ENCODE measurements at regions not wholly inside any gene's neighbourhood (a gene's known extent, or its start where the extent isn't known, plus 50 kb on each side); places are given as distances from the start of the nearest gene placed in this dataset.

DNA sequence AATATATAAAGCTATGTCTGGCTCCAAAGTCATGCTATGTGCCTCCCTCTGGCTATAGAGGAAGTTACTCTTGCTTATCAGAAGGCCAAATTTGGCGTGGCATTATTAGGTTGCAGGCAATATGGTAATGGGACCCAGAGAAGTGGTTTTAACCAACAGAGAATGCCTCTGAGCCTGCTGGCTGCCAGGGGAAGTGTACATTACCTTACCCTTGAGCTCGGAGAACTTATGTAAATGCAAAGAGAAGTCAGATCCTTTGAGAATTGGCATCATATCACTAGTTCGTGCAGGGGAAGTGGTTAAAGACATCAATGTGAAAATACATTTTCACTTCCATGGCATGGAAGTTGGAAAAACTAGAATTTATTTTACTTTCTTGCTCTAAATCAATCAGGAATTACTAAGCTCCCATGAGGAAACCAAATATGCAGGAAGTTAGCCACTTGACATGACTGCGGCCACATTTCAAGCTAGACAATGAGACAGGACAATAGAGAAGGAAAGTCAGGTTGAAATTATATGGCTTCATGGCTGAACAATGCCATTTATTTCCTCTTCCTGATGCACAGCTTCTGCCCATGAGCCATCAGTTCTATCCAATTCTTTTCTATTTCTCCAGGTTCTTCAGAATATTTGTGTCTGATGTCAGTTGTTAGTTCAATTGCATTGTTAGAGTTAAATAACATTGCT, 134.0 kb upstream of the PHACTR1 start:
- Mint-ChIP-seq H3K4me3 (no peak overlapping the region), H3K27ac (no peak overlapping the region), H3K4me1 (no peaks in the 10 kb centered on the region), H3K9me3 (peaks cover 0 to 1% (median 0%) of the 10 kb centered on the region in 7 donors), H3K36me3 (no peaks in the 10 kb centered on the region), H3K27me3 (peaks cover 10% of the 10 kb centered on the region)
- H3K27me3 ChIP-seq (ENCODE audit: control insufficient read depth, insufficient read depth, low read length) = no peaks in the 10 kb centered on the region
- no peaks in the 10 kb centered on the region for H3K4me1 ChIP-seq (ENCODE audit: control insufficient read depth, insufficient read depth, low read length, poor library complexity, severe bottlenecking)
- no peak overlapping the region for H3K27ac ChIP-seq (ENCODE audit: insufficient read depth, low read length, poor library complexity, severe bottlenecking)
- H3K36me3 ChIP-seq (ENCODE audit: control insufficient read depth, insufficient read depth, low read length) = no peaks in the 10 kb centered on the region
- ATAC-seq (ENCODE audit: low read depth in 2 of 2) (no peak), DNase-seq (no peak)
- H3K4me3 ChIP-seq (ENCODE audit: low read depth, low read length) = no peak overlapping the region
- no peaks in the 10 kb centered on the region for H3K9me3 ChIP-seq (ENCODE audit: control insufficient read depth in 2 of 2, low read length in 2 of 2)

DNA sequence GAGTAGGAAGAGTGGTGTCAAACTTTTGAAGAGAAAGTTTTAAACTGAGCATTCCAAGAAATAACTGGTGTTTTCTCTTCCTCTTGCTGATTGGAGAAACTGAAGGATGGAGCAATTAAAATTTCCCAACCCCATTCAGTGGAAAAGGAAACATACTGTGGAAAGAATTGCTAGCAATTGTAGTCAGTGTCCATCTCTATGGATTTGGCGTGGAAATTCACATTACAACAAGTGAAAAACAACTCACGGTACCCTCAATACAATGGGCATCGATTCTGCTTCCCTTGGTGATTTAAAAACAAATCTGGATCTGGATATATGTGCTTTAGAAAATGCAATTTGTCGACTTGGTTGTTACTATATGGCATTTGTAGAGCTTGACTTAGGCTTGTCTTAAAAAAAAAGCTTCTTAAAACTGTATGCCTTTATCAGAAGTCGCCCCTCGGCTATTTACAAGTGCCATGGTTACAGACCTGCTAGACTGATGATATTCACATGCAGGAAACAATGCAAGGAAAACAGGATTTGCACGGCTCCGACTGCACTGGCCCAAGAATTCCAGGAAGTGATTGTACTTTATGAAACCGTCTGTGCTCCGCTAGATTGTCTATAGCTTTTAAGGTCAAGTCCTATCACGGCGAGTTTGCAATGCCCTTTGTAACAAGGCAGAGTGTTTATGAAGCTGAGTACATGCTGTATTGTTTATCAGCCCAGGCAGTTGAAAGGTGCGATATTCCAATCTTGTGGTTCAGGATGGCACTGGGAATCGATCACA, 131.7 kb upstream of the PHACTR1 start:
- H3K4me3 ChIP-seq (ENCODE audit: low read depth, low read length) = no peak overlapping the region
- no peaks in the 10 kb centered on the region for H3K9me3 ChIP-seq (ENCODE audit: control insufficient read depth in 2 of 2, low read length in 2 of 2)
- H3K27ac ChIP-seq (ENCODE audit: insufficient read depth, low read length, poor library complexity, severe bottlenecking) = no peak overlapping the region
- H3K4me1 ChIP-seq (ENCODE audit: control insufficient read depth, insufficient read depth, low read length, poor library complexity, severe bottlenecking) = no peaks in the 10 kb centered on the region
- H3K27me3 ChIP-seq (ENCODE audit: control insufficient read depth, insufficient read depth, low read length) = no peaks in the 10 kb centered on the region
- Mint-ChIP-seq H3K4me3 (no peak overlapping the region), H3K36me3 (no peaks in the 10 kb centered on the region), H3K27ac (no peak overlapping the region), H3K27me3 (peaks cover 10% of the 10 kb centered on the region), H3K4me1 (no peaks in the 10 kb centered on the region), H3K9me3 (peaks cover 0 to 1% (median 0%) of the 10 kb centered on the region in 7 donors)
- no peaks in the 10 kb centered on the region for H3K36me3 ChIP-seq (ENCODE audit: control insufficient read depth, insufficient read depth, low read length)
- no peak for ATAC-seq (ENCODE audit: low read depth in 2 of 2)
- DNase-seq = no peak

DNA sequence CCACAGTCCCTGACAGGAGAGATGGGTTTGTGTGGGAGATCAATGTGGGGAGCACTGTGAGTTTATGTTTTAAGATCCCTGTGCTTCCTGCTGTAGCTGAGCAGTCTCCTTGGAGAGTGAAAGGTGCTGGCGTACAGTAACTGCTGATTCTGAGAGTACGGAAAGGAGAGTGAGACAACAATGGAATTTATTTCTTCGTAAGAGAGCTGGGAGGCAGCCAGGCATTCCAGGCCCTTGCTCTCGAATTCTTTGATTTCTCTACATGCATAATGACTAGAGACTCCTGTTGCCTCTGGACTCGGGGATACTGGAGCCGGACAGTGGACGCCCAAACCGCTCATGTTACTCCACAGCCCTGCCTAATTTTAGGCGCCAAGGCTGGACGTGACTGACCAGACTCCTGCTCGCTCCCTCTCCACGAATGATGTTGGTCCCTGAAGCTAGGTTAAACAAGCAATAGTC, 131.0 kb upstream of the PHACTR1 start:
- Mint-ChIP-seq H3K4me3 (no peak overlapping the region), H3K36me3 (no peaks in the 10 kb centered on the region), H3K27me3 (peaks cover 10% of the 10 kb centered on the region), H3K4me1 (no peaks in the 10 kb centered on the region), H3K9me3 (peaks cover 0 to 1% (median 0%) of the 10 kb centered on the region in 7 donors), H3K27ac (peak overlapping the region in 1 of 3 donors; percentile 8)
- ATAC-seq (ENCODE audit: low read depth in 2 of 2) (no peak), DNase-seq (no peak)
- no peak overlapping the region for H3K4me3 ChIP-seq (ENCODE audit: low read depth, low read length)
- no peak overlapping the region for H3K27ac ChIP-seq (ENCODE audit: insufficient read depth, low read length, poor library complexity, severe bottlenecking)
- H3K9me3 ChIP-seq (ENCODE audit: control insufficient read depth in 2 of 2, low read length in 2 of 2) = no peaks in the 10 kb centered on the region
- no peaks in the 10 kb centered on the region for H3K36me3 ChIP-seq (ENCODE audit: control insufficient read depth, insufficient read depth, low read length)
- no peaks in the 10 kb centered on the region for H3K4me1 ChIP-seq (ENCODE audit: control insufficient read depth, insufficient read depth, low read length, poor library complexity, severe bottlenecking)
- no peaks in the 10 kb centered on the region for H3K27me3 ChIP-seq (ENCODE audit: control insufficient read depth, insufficient read depth, low read length)

DNA sequence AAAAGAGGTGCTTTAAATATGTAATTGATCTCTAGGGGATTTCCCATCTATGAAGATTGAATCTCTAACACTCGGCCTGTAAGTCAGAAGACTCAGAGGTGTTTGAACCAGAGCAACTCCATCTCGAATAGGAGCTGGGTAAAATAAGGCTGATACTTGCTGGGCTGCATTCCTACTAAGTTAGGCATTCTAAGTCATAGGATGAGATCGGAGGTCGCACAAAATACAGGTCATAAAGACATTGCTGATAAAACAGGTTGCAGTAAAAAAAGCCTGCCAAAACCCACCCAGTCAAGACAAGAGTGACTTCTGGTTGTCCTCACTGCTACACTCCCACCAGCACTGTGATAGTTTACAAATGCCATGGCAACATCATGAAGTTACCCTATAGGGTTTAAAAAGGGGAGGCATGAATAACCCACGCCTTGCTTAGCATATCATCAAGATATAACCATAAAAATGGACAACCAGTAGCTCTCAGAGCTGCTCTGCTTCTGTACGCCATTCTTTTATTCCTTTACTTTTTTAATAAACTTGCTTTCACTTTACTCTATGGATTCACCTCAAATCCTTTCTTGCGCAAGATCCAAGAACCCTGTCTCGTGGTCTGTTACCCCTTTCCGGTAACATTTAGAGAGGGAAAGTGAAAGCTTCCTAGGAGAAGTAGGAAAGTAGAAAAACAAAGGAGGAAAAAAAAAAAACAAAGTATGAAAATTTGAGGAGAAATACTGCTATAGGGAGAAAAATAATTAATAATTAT, 129.7 kb upstream of the PHACTR1 start:
- DNase-seq = no peak
- no peaks in the 10 kb centered on the region for H3K27me3 ChIP-seq (ENCODE audit: control insufficient read depth, insufficient read depth, low read length)
- no peaks in the 10 kb centered on the region for H3K36me3 ChIP-seq (ENCODE audit: control insufficient read depth, insufficient read depth, low read length)
- H3K27me3 Mint-ChIP-seq = peaks cover 10% of the 10 kb centered on the region
- no peaks in the 10 kb centered on the region for H3K4me1 Mint-ChIP-seq
- H3K9me3 ChIP-seq (ENCODE audit: control insufficient read depth in 2 of 2, low read length in 2 of 2) = no peaks in the 10 kb centered on the region
- H3K4me3 ChIP-seq (ENCODE audit: low read depth, low read length) = no peak overlapping the region
- H3K27ac ChIP-seq (ENCODE audit: insufficient read depth, low read length, poor library complexity, severe bottlenecking) = no peak overlapping the region
- H3K27ac Mint-ChIP-seq = no peak overlapping the region
- ATAC-seq (ENCODE audit: low read depth in 2 of 2) = no peak
- H3K9me3 Mint-ChIP-seq = peaks cover 0 to 1% (median 0%) of the 10 kb centered on the region in 7 donors
- H3K4me1 ChIP-seq (ENCODE audit: control insufficient read depth, insufficient read depth, low read length, poor library complexity, severe bottlenecking) = no peaks in the 10 kb centered on the region
- no peak overlapping the region for H3K4me3 Mint-ChIP-seq
- no peaks in the 10 kb centered on the region for H3K36me3 Mint-ChIP-seq

DNA sequence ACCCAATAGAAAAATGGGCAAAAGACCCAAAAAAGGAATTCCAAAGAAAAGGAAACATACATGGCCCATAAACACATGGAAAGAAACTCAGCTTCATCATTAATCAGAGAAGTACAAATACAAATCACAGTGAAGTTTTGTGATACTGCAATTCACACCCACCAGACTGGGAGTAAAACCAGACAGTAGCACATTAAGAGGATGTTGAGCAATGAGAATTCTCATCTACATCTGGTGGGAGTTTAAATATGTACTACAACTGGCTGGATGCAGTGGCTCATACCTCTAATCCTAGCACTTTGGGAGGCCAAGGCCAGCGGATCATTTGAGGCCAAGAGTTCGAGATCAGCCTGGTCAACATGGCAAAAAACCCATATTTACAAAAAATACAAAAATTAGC, 125.7 kb upstream of the PHACTR1 start:
- H3K4me3 ChIP-seq (ENCODE audit: low read depth, low read length) = no peak overlapping the region
- no peaks in the 10 kb centered on the region for H3K9me3 ChIP-seq (ENCODE audit: control insufficient read depth in 2 of 2, low read length in 2 of 2)
- peaks cover 4% of the 10 kb centered on the region for H3K27me3 ChIP-seq (ENCODE audit: control insufficient read depth, insufficient read depth, low read length)
- no peaks in the 10 kb centered on the region for H3K4me1 ChIP-seq (ENCODE audit: control insufficient read depth, insufficient read depth, low read length, poor library complexity, severe bottlenecking)
- no peak overlapping the region for H3K27ac ChIP-seq (ENCODE audit: insufficient read depth, low read length, poor library complexity, severe bottlenecking)
- no peak overlapping the region for H3K27ac Mint-ChIP-seq
- peaks cover 0 to 3% (median 0%) of the 10 kb centered on the region in 7 donors for H3K9me3 Mint-ChIP-seq
- H3K27me3 Mint-ChIP-seq = peaks cover 5% of the 10 kb centered on the region
- DNase-seq (no peak), ATAC-seq (ENCODE audit: low read depth in 2 of 2) (no peak)
- no peaks in the 10 kb centered on the region for H3K36me3 ChIP-seq (ENCODE audit: control insufficient read depth, insufficient read depth, low read length)
- H3K36me3 Mint-ChIP-seq = no peaks in the 10 kb centered on the region
- no peak overlapping the region for H3K4me3 Mint-ChIP-seq
- no peaks in the 10 kb centered on the region for H3K4me1 Mint-ChIP-seq

DNA sequence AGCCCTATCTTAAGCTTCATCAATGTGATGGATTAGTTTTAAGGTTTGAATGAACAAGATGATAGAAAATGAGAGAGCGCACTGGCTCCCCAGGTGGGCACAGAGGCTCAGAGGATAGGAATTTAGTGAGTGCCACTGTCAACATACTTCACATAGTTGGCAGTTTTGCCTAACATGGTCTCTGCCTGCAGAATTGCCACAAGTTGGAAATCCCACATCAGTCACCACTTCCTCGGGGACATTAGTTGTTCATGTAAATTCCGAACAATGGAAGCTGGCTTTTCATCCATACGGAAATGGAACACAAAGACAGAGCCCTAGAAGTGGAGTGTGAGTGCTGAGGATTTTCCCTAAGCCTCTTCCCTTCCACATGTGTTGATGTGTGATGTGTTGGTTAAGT, 123.9 kb upstream of the PHACTR1 start:
- Histone ChIP-seq H3K27me3 (ENCODE audit: control insufficient read depth, insufficient read depth, low read length) (peaks cover 4% of the 10 kb centered on the region), H3K4me3 (ENCODE audit: low read depth, low read length) (no peak overlapping the region), H3K9me3 (ENCODE audit: control insufficient read depth in 2 of 2, low read length in 2 of 2) (no peaks in the 10 kb centered on the region), H3K4me1 (ENCODE audit: control insufficient read depth, insufficient read depth, low read length, poor library complexity, severe bottlenecking) (no peaks in the 10 kb centered on the region), H3K27ac (ENCODE audit: insufficient read depth, low read length, poor library complexity, severe bottlenecking) (no peak overlapping the region), H3K36me3 (ENCODE audit: control insufficient read depth, insufficient read depth, low read length) (no peaks in the 10 kb centered on the region)
- no peak for DNase-seq
- ATAC-seq (ENCODE audit: low read depth in 2 of 2) = no peak
- no peak overlapping the region for H3K27ac Mint-ChIP-seq
- H3K4me3 Mint-ChIP-seq = no peak overlapping the region
- peaks cover 0 to 3% (median 0%) of the 10 kb centered on the region in 7 donors for H3K9me3 Mint-ChIP-seq
- no peaks in the 10 kb centered on the region for H3K27me3 Mint-ChIP-seq
- H3K36me3 Mint-ChIP-seq = no peaks in the 10 kb centered on the region
- H3K4me1 Mint-ChIP-seq = no peaks in the 10 kb centered on the region

DNA sequence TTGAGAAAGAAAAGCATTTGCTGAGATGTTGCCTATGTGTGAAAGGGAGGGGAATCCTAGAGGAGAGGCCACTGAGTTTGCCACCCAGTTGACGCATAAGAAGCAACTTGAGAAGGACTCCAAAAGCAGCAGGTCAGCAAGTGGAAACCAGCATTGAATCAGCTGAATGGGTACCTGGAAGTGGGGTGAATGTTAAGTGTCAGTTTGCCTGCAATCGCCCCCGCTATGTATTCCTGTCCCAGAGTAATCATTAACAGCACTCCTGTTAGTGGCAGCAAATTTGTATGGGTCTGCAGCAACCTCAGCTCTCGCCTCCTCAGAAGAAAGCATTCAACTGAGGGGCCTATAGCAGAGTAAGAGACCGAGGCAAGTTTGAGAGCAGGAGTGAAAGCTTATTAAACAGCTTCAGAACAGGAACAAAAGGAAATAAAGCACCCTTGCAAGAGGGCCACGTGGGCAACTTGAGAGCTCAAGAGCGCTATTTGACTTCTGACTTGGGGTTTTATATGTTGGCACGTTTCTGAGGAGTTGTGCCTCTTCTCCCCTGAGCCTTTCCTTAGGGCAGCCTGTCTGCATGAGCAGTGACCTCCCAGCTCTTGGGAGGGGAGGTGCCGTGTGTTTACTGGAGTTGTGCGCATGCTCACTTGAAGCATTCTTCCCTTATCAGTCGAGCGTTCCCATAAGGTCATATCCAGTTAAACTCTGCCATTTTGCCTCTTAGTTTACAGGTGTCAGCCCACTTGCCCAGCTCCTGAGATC, 122.6 kb upstream of the PHACTR1 start:
- H3K4me1 ChIP-seq (ENCODE audit: control insufficient read depth, insufficient read depth, low read length, poor library complexity, severe bottlenecking) = no peaks in the 10 kb centered on the region
- no peak for DNase-seq
- no peaks in the 10 kb centered on the region for H3K4me1 Mint-ChIP-seq
- H3K27ac ChIP-seq (ENCODE audit: insufficient read depth, low read length, poor library complexity, severe bottlenecking) = no peak overlapping the region
- no peaks in the 10 kb centered on the region for H3K36me3 ChIP-seq (ENCODE audit: control insufficient read depth, insufficient read depth, low read length)
- no peaks in the 10 kb centered on the region for H3K27me3 Mint-ChIP-seq
- H3K36me3 Mint-ChIP-seq = no peaks in the 10 kb centered on the region
- no peak for ATAC-seq (ENCODE audit: low read depth in 2 of 2)
- H3K9me3 Mint-ChIP-seq = peaks cover 0 to 3% (median 0%) of the 10 kb centered on the region in 7 donors
- H3K4me3 Mint-ChIP-seq = no peak overlapping the region
- peaks cover 4% of the 10 kb centered on the region for H3K27me3 ChIP-seq (ENCODE audit: control insufficient read depth, insufficient read depth, low read length)
- no peaks in the 10 kb centered on the region for H3K9me3 ChIP-seq (ENCODE audit: control insufficient read depth in 2 of 2, low read length in 2 of 2)
- H3K27ac Mint-ChIP-seq = no peak overlapping the region
- H3K4me3 ChIP-seq (ENCODE audit: low read depth, low read length) = no peak overlapping the region
